AG10803 (cell line): ENCODE measurements at regions not wholly inside any gene's neighbourhood (a gene's known extent, or its start where the extent isn't known, plus 50 kb on each side); places are given as distances from the start of the nearest gene placed in this dataset.

Source experiments
- DNase-seq: peaks from one replicate; pipeline ENCODE4 v3.0.0; 2010; ENCODE audit warnings: low read depth
- H3K4me3 ChIP-seq: 2 replicates; pipeline ENCODE4 v1.5.1; 2011; ENCODE audit warnings: mild to moderate bottlenecking, low read length, control low read depth
- CTCF ChIP-seq: conservative IDR thresholded peaks from 2 replicates; pipeline ENCODE4 v1.5.1; 2011; ENCODE audit warnings: mild to moderate bottlenecking, low read length, control low read depth, inconsistent platforms

GRCh38 chr2:238963161-238963970 lies 115.5 kb downstream of the TWIST2 start:
- H3K4me3 ChIP-seq: no peak overlapping the region
- TF ChIP-seq CTCF: no peak
- peak; percentile 25 for DNase-seq

GRCh38 chr2:238963971-238964328 lies 116.1 kb downstream of the TWIST2 start:
- H3K4me3 ChIP-seq: no peak overlapping the region
- no peak for DNase-seq
- no peak for TF ChIP-seq CTCF

- DNase-seq: no peak
- no peak for TF ChIP-seq CTCF
- no peak overlapping the region for H3K4me3 ChIP-seq
These were observed 116.7 kb downstream of the TWIST2 start for GRCh38 chr2:238964544-238965067.

- no peak for TF ChIP-seq CTCF
- H3K4me3 ChIP-seq: no peak overlapping the region
- DNase-seq: no peak
These were observed 117.6 kb downstream of the TWIST2 start for GRCh38 chr2:238965371-238966071.

- no peak overlapping the region for H3K4me3 ChIP-seq
- DNase-seq: no peak
- no peak for TF ChIP-seq CTCF
These were observed 118.4 kb downstream of the TWIST2 start for GRCh38 chr2:238966072-238966937.

GRCh38 chr2:238967031-238967977 lies 119.4 kb downstream of the TWIST2 start:
- H3K4me3 ChIP-seq: no peak overlapping the region
- TF ChIP-seq CTCF: no peak
- DNase-seq: no peak
